ENCODE measurements at regions not wholly inside any gene's neighbourhood (a gene's known extent, or its start where the extent isn't known, plus 50 kb on each side); places are given as distances from the start of the nearest gene placed in this dataset.
A peak's percentile ranks its signal among the peaks of the same experiment; 100 is the strongest.

- TF ChIP-seq ZNF8 (CRISPR knock-in tag; IDR thresholded peaks at IDR 0.05): no peak
- TF ChIP-seq GLIS3 (CRISPR knock-in tag; IDR thresholded peaks at IDR 0.05): no peak
- no peak for TF ChIP-seq RARB (CRISPR knock-in tag; IDR thresholded peaks at IDR 0.05)
- TF ChIP-seq SNAI2 (CRISPR knock-in tag; IDR thresholded peaks at IDR 0.05): no peak
- TF ChIP-seq BACH2 (CRISPR knock-in tag; IDR thresholded peaks at IDR 0.05; ENCODE audit: borderline replicate concordance): no peak
- no peak for ATAC-seq
Observed at GRCh38 chr7:17236603-17237002, 61.8 kb upstream of the AHR start.

- no peak; the same call in 2 of the 3 replicates for ATAC-seq
- TF ChIP-seq GLIS3 (CRISPR knock-in tag; IDR thresholded peaks at IDR 0.05) (no peak), PATZ1 (CRISPR knock-in tag; IDR thresholded peaks at IDR 0.05; ENCODE audit: borderline replicate concordance) (no peak), ZNF8 (CRISPR knock-in tag; IDR thresholded peaks at IDR 0.05) (no peak), ZC3H10 (CRISPR knock-in tag; IDR thresholded peaks at IDR 0.05) (no peak), CSDC2 (CRISPR knock-in tag; IDR thresholded peaks at IDR 0.05) (no peak), RARB (CRISPR knock-in tag; IDR thresholded peaks at IDR 0.05) (no peak), ZNF70 (CRISPR knock-in tag; IDR thresholded peaks at IDR 0.05) (no peak), ZFP30 (CRISPR knock-in tag; IDR thresholded peaks at IDR 0.05) (no peak)
Observed at GRCh38 chr7:17239046-17239445, 59.4 kb upstream of the AHR start.

GRCh38 chr7:17239683-17240521 lies 58.5 kb upstream of the AHR start:
- TF ChIP-seq ZC3H10 (CRISPR knock-in tag; IDR thresholded peaks at IDR 0.05): no peak
- no peak for TF ChIP-seq SNAI2 (CRISPR knock-in tag; IDR thresholded peaks at IDR 0.05)
- TF ChIP-seq CSRNP3 (CRISPR knock-in tag; IDR thresholded peaks at IDR 0.05): no peak
- TF ChIP-seq TOX (CRISPR knock-in tag; IDR thresholded peaks at IDR 0.05; ENCODE audit: borderline replicate concordance): no peak
- TF ChIP-seq ISL1 (CRISPR knock-in tag; IDR thresholded peaks at IDR 0.05): no peak
- no peak for TF ChIP-seq CREB5 (CRISPR knock-in tag; IDR thresholded peaks at IDR 0.05; ENCODE audit: low read depth)
- no peak for TF ChIP-seq ZNF565 (CRISPR knock-in tag; conservative IDR thresholded peaks at IDR 0.05; ENCODE audit: low read depth)
- no peak for TF ChIP-seq TSHZ2 (CRISPR knock-in tag; IDR thresholded peaks at IDR 0.05)
- TF ChIP-seq POU6F1 (CRISPR knock-in tag; IDR thresholded peaks at IDR 0.05; ENCODE audit: borderline replicate concordance, low read depth): no peak
- no peak for TF ChIP-seq BACH2 (CRISPR knock-in tag; IDR thresholded peaks at IDR 0.05; ENCODE audit: borderline replicate concordance)
- no peak for TF ChIP-seq ESRRG (CRISPR knock-in tag; IDR thresholded peaks at IDR 0.05)
- TF ChIP-seq TCF4 (CRISPR knock-in tag; IDR thresholded peaks at IDR 0.05; ENCODE audit: borderline replicate concordance): no peak
- no peak for TF ChIP-seq ARNTL (CRISPR knock-in tag; IDR thresholded peaks at IDR 0.05; ENCODE audit: borderline replicate concordance, low read depth)
- TF ChIP-seq ZFP30 (CRISPR knock-in tag; IDR thresholded peaks at IDR 0.05): no peak
- no peak for TF ChIP-seq PPARA (CRISPR knock-in tag; IDR thresholded peaks at IDR 0.05; ENCODE audit: borderline replicate concordance)
- TF ChIP-seq ZNF70 (CRISPR knock-in tag; IDR thresholded peaks at IDR 0.05): no peak
- no peak for TF ChIP-seq CSDC2 (CRISPR knock-in tag; IDR thresholded peaks at IDR 0.05)
- TF ChIP-seq ZNF8 (CRISPR knock-in tag; IDR thresholded peaks at IDR 0.05): no peak
- TF ChIP-seq PATZ1 (CRISPR knock-in tag; IDR thresholded peaks at IDR 0.05; ENCODE audit: borderline replicate concordance): no peak
- ATAC-seq: peak; percentile 63

Measured in SK-N-SH treated with all-trans-retinoic acid at 6 μM for 48 hours (cell line).